ENCODE measurements at regions not wholly inside any gene's neighbourhood (a gene's known extent, or its start where the extent isn't known, plus 50 kb on each side); places are given as distances from the start of the nearest gene placed in this dataset.

- no peak overlapping the region for H3K4me3 ChIP-seq (ENCODE audit: low read depth, low read length)
- H3K9me3 ChIP-seq, result no peaks in the 10 kb centered on the region
- no peaks in the 10 kb centered on the region for H3K27me3 ChIP-seq
- DNase-seq, result no peak
- H3K36me3 ChIP-seq, result no peaks in the 10 kb centered on the region
- H3K4me1 ChIP-seq, result peaks cover 14% of the 10 kb centered on the region
- no peak for TF ChIP-seq CTCF (IDR thresholded peaks at IDR 0.05; ENCODE audit: low read depth, low read length)
Measured at GRCh38 chr5:111587728-111588127, 75.4 kb upstream of the STARD4 start.

GRCh38 chr5:111585946-111586345 lies 73.6 kb upstream of the STARD4 start:
- no peak for DNase-seq
- Histone ChIP-seq H3K4me1 (peaks cover 14% of the 10 kb centered on the region), H3K4me3 (ENCODE audit: low read depth, low read length) (no peak overlapping the region), H3K36me3 (no peaks in the 10 kb centered on the region), H3K9me3 (no peaks in the 10 kb centered on the region), H3K27me3 (no peaks in the 10 kb centered on the region)
- TF ChIP-seq CTCF (IDR thresholded peaks at IDR 0.05; ENCODE audit: low read depth, low read length), result no peak

GRCh38 chr5:111585291-111585690 lies 73.0 kb upstream of the STARD4 start:
- Histone ChIP-seq H3K4me1 (peaks cover 14% of the 10 kb centered on the region), H3K36me3 (no peaks in the 10 kb centered on the region), H3K9me3 (no peaks in the 10 kb centered on the region), H3K27me3 (no peaks in the 10 kb centered on the region), H3K4me3 (ENCODE audit: low read depth, low read length) (no peak overlapping the region)
- DNase-seq, result no peak
- TF ChIP-seq CTCF (IDR thresholded peaks at IDR 0.05; ENCODE audit: low read depth, low read length), result no peak

- H3K9me3 ChIP-seq, result no peaks in the 10 kb centered on the region
- H3K4me1 ChIP-seq, result peaks cover 14% of the 10 kb centered on the region
- H3K4me3 ChIP-seq (ENCODE audit: low read depth, low read length), result no peak overlapping the region
- no peaks in the 10 kb centered on the region for H3K36me3 ChIP-seq
- H3K27me3 ChIP-seq, result no peaks in the 10 kb centered on the region
- DNase-seq, result no peak
- no peak for TF ChIP-seq CTCF (IDR thresholded peaks at IDR 0.05; ENCODE audit: low read depth, low read length)
Measured at GRCh38 chr5:111584651-111585050, 72.3 kb upstream of the STARD4 start.

- Histone ChIP-seq H3K9me3 (no peaks in the 10 kb centered on the region), H3K4me3 (ENCODE audit: low read depth, low read length) (no peak overlapping the region), H3K4me1 (peaks cover 14% of the 10 kb centered on the region), H3K27me3 (no peaks in the 10 kb centered on the region), H3K36me3 (no peaks in the 10 kb centered on the region)
- TF ChIP-seq CTCF (IDR thresholded peaks at IDR 0.05; ENCODE audit: low read depth, low read length), result no peak
- DNase-seq, result no peak
Measured at GRCh38 chr5:111583758-111584203, 71.4 kb upstream of the STARD4 start.

GRCh38 chr5:111582993-111583601 lies 70.8 kb upstream of the STARD4 start:
- Histone ChIP-seq H3K4me1 (peaks cover 14% of the 10 kb centered on the region), H3K27me3 (no peaks in the 10 kb centered on the region), H3K4me3 (ENCODE audit: low read depth, low read length) (no peak overlapping the region), H3K9me3 (no peaks in the 10 kb centered on the region), H3K36me3 (no peaks in the 10 kb centered on the region)
- no peak for TF ChIP-seq CTCF (IDR thresholded peaks at IDR 0.05; ENCODE audit: low read depth, low read length)
- no peak for DNase-seq
